ENCODE measurements at regions not wholly inside any gene's neighbourhood (a gene's known extent, or its start where the extent isn't known, plus 50 kb on each side); places are given as distances from the start of the nearest gene placed in this dataset.

GRCh38 chr9:126114409-126114760, 212.2 kb upstream of the MVB12B start:
- no peak for TF ChIP-seq CTCF (IDR thresholded peaks at IDR 0.05)
- no peak for TF ChIP-seq POLR2AphosphoS5 (IDR thresholded peaks at IDR 0.05)
- TF ChIP-seq POLR2A (IDR thresholded peaks at IDR 0.05): no peak
- no peak for TF ChIP-seq EP300 (IDR thresholded peaks at IDR 0.05; ENCODE audit: low read depth)
